RWPE1 (cell line): ENCODE measurements at regions not wholly inside any gene's neighbourhood (a gene's known extent, or its start where the extent isn't known, plus 50 kb on each side); places are given as distances from the start of the nearest gene placed in this dataset.

ENCODE experiments used
- CTCF ChIA-PET: fragments of 350-600 bp; sonication (Branson Sonifier 250); formaldehyde crosslinking; extraction: SDS; loops from one replicate; lab custom pipeline; 2021; lab: Yijun Ruan, JAX
- POLR2A ChIA-PET: fragments of 400-600 bp; formaldehyde crosslinking; extraction: SDS; loops from one replicate; lab custom pipeline; 2020; ENCODE audit warnings: antibody characterized with exemption; ENCODE audit not compliant: low non-redundant PET; lab: Yijun Ruan, JAX
- DNase-seq: peaks from one replicate; pipeline ENCODE4 v3.0.0; 2012; ENCODE audit warnings: low spot score
- H3K27ac ChIP-seq: fragments of 450-650 bp; 2 replicates; pipeline ENCODE4 v1.5.1; 2017
- CTCF ChIP-seq: fragments of 450-650 bp; conservative IDR thresholded peaks from 2 replicates; pipeline ENCODE4 v1.5.1; 2017; ENCODE audit warnings: low read depth, mild to moderate bottlenecking

GRCh38 chr12:123089631-123090353, 61.1 kb downstream of the PITPNM2 start:
- ChIA-PET POLR2A (no interaction called here), CTCF (interaction anchor here (0.7 to 1.4 kb wide), 2 partner anchors 41 to 61 kb away, joined by 4 read pairs; partner anchors contain the start of gene PITPNM2)
- no peak for TF ChIP-seq CTCF
- peak overlapping the region; percentile 83 for H3K27ac ChIP-seq
- DNase-seq, result peak; percentile 93

GRCh38 chr12:123089140-123089539, 61.8 kb downstream of the PITPNM2 start:
- ChIA-PET POLR2A (no interaction called here), CTCF (interaction anchor here (0.7 to 1.4 kb wide), 2 partner anchors 40 to 62 kb away, joined by 4 read pairs; partner anchors contain the start of gene PITPNM2)
- no peak overlapping the region for H3K27ac ChIP-seq
- no peak for DNase-seq
- no peak for TF ChIP-seq CTCF

GRCh38 chr12:123085730-123086487, 65.0 kb downstream of the PITPNM2 start:
- ChIA-PET CTCF (no interaction called here), POLR2A (no interaction called here)
- no peak for TF ChIP-seq CTCF
- H3K27ac ChIP-seq, result peak overlapping the region; percentile 58
- DNase-seq, result peak; percentile 92

- ChIA-PET CTCF (no interaction called here), POLR2A (no interaction called here)
- no peak for TF ChIP-seq CTCF
- peak overlapping the region; percentile 14; the same call in 1 of the 2 replicates for H3K27ac ChIP-seq
- no peak for DNase-seq
Measured at GRCh38 chr12:123085066-123085465, 65.8 kb downstream of the PITPNM2 start.

GRCh38 chr12:123083661-123084571, 67.0 kb downstream of the PITPNM2 start:
- no peak for TF ChIP-seq CTCF
- CTCF ChIA-PET, result interaction anchor here (0.9 kb wide), 1 partner anchor 40 kb away, joined by 3 read pairs; no protein-coding TSS in a partner anchor
- POLR2A ChIA-PET, result no interaction called here
- DNase-seq, result no peak
- 0 out of 2 replicates have a peak overlapping the region, but pooled peaks have one; percentile 3 for H3K27ac ChIP-seq

GRCh38 chr12:123080634-123081033, 70.3 kb downstream of the PITPNM2 start:
- DNase-seq, result no peak
- no peak for TF ChIP-seq CTCF
- no peak overlapping the region for H3K27ac ChIP-seq
- CTCF ChIA-PET, result interaction anchor here (1.5 kb wide), 1 partner anchor 37 kb away, joined by 4 read pairs; no protein-coding TSS in a partner anchor
- POLR2A ChIA-PET, result no interaction called here
